Mesenchymal stem cell (in vitro differentiated cells and primary cell): ENCODE measurements at regions not wholly inside any gene's neighbourhood (a gene's known extent, or its start where the extent isn't known, plus 50 kb on each side); places are given as distances from the start of the nearest gene placed in this dataset.

Experiments used
- DNase-seq: peaks from one replicate; pipeline ENCODE4 v3.0.0-alpha.2; 2013
- H2AFZ ChIP-seq: one replicate; pipeline ENCODE4 v1.6.1; 2013; ENCODE audit warnings: low read depth, mild to moderate bottlenecking, control low read depth, inconsistent platforms, low read length, moderate library complexity
- H2AK5ac ChIP-seq: 2 replicates; pipeline ENCODE4 v1.6.1; 2013; ENCODE audit warnings: low read length, moderate library complexity, mild to moderate bottlenecking, inconsistent platforms; ENCODE audit not compliant: severe bottlenecking
- H2BK120ac ChIP-seq: one replicate; pipeline ENCODE4 v1.6.1; 2013; ENCODE audit warnings: low read depth, mild to moderate bottlenecking, inconsistent platforms, low read length, moderate library complexity
- H2BK12ac ChIP-seq, 2 experiments: one replicate each; pipeline ENCODE4 v1.6.1; 2013; ENCODE audit warnings: inconsistent platforms in 2 of 2, low read length in 2 of 2, mild to moderate bottlenecking in 2 of 2, moderate library complexity in 2 of 2, control low read depth in 1 of 2
- H2BK15ac ChIP-seq: one replicate; pipeline ENCODE4 v1.6.1; 2013; ENCODE audit warnings: mild to moderate bottlenecking, low read depth, inconsistent platforms; ENCODE audit not compliant: poor library complexity, severe bottlenecking
- H2BK5ac ChIP-seq: 2 replicates; pipeline ENCODE4 v1.6.1; 2013; ENCODE audit warnings: low read depth, mild to moderate bottlenecking, low read length, control low read depth, inconsistent platforms; ENCODE audit not compliant: poor library complexity, severe bottlenecking
- H3K14ac ChIP-seq, 2 experiments: one replicate each; pipeline ENCODE4 v1.6.1; 2013; ENCODE audit warnings: inconsistent platforms in 2 of 2, low read length in 2 of 2, control low read depth in 1 of 2, mild to moderate bottlenecking in 1 of 2, moderate library complexity in 1 of 2
- H3K18ac ChIP-seq, 2 experiments: one replicate each; pipeline ENCODE4 v1.6.1; 2013; ENCODE audit warnings: inconsistent platforms in 2 of 2, low read length in 2 of 2, control low read depth in 1 of 2, low read depth in 1 of 2, mild to moderate bottlenecking in 1 of 2
- H3K23ac ChIP-seq, 2 experiments: one replicate each; pipeline ENCODE4 v1.6.1; 2013; ENCODE audit warnings: inconsistent platforms in 2 of 2, low read length in 2 of 2, mild to moderate bottlenecking in 2 of 2, moderate library complexity in 2 of 2, control low read depth in 1 of 2
- H3K27ac ChIP-seq: 2 replicates; pipeline ENCODE4 v1.5.1; 2013; ENCODE audit warnings: mild to moderate bottlenecking, moderate library complexity, low read length, control low read depth, inconsistent platforms; ENCODE audit not compliant: poor library complexity, severe bottlenecking
- H3K27me3 ChIP-seq, 2 experiments: 2 replicates each; pipeline versions ENCODE4 v1.6.1 to v1.7.0; 2013; ENCODE audit warnings: low read length in 2 of 2, mild to moderate bottlenecking in 2 of 2, moderate library complexity in 2 of 2, control low read depth in 1 of 2, inconsistent platforms in 1 of 2; ENCODE audit not compliant: control insufficient read depth in 1 of 2, insufficient read depth in 1 of 2
- H3K36me3 ChIP-seq, 2 experiments: 2 replicates each; pipeline versions ENCODE4 v1.6.1 to v1.7.0; 2013; ENCODE audit warnings: low read length in 2 of 2, control low read depth in 1 of 2, inconsistent platforms in 1 of 2, low read depth in 1 of 2, mild to moderate bottlenecking in 1 of 2; ENCODE audit not compliant: insufficient read depth in 2 of 2, control insufficient read depth in 1 of 2
- H3K4ac ChIP-seq, 2 experiments: one replicate each; pipeline ENCODE4 v1.6.1; 2013; ENCODE audit warnings: inconsistent platforms in 2 of 2, low read length in 2 of 2, mild to moderate bottlenecking in 2 of 2, moderate library complexity in 2 of 2, control low read depth in 1 of 2, low read depth in 1 of 2
- H3K4me1 ChIP-seq: 2 replicates; pipeline ENCODE4 v1.6.1; 2013; ENCODE audit warnings: low read depth, low read length, control low read depth; ENCODE audit not compliant: control insufficient read depth, insufficient read depth
- H3K4me2 ChIP-seq: 2 replicates; pipeline ENCODE4 v1.6.1; 2013; ENCODE audit warnings: low read length, mild to moderate bottlenecking, inconsistent platforms; ENCODE audit not compliant: poor library complexity, severe bottlenecking
- H3K4me3 ChIP-seq, 2 experiments: 2 replicates each; pipeline versions ENCODE4 v1.5.1 to v1.7.0; 2013; ENCODE audit warnings: low read length in 2 of 2, mild to moderate bottlenecking in 2 of 2, control low read depth in 1 of 2, low read depth in 1 of 2; ENCODE audit not compliant: insufficient read depth in 1 of 2
- H3K79me1 ChIP-seq: replicated peaks from 2 replicates; pipeline ENCODE4 v1.6.1; 2013; ENCODE audit warnings: mild to moderate bottlenecking, control low read depth, low read length, inconsistent platforms; ENCODE audit not compliant: poor library complexity, severe bottlenecking
- H3K9ac ChIP-seq: 2 replicates; pipeline ENCODE4 v1.7.0; 2013; ENCODE audit warnings: mild to moderate bottlenecking, low read length, moderate library complexity
- H3K9me3 ChIP-seq: 2 replicates; pipeline ENCODE4 v1.7.0; 2013; ENCODE audit warnings: mild to moderate bottlenecking, low read length; ENCODE audit not compliant: control insufficient read depth
- H4K8ac ChIP-seq: one replicate; pipeline ENCODE4 v1.6.1; 2013; ENCODE audit warnings: inconsistent platforms, mild to moderate bottlenecking, low read length, moderate library complexity
- H4K91ac ChIP-seq: one replicate; pipeline ENCODE4 v1.6.1; 2013; ENCODE audit warnings: mild to moderate bottlenecking, low read length, inconsistent platforms
- WGBS: methylation state at CpG from one replicate; pipeline ENCODE4 v1.1.7; 2013; ENCODE audit warnings: mixed read lengths; 5-methylcytosine and 5-hydroxymethylcytosine counted together

GRCh38 chr10:105964009-105964408, 1200.5 kb downstream of the SORCS1 start:
- H3K27ac ChIP-seq: no peak overlapping the region
- H3K4me2 ChIP-seq: no peak overlapping the region
- H2AFZ ChIP-seq: no peak overlapping the region
- H4K8ac ChIP-seq: no peak overlapping the region
- no peak overlapping the region for H2BK15ac ChIP-seq
- H3K4me3 ChIP-seq: no peak overlapping the region
- no peak overlapping the region for H2AK5ac ChIP-seq
- no peak overlapping the region for H3K14ac ChIP-seq
- no peak overlapping the region for H4K91ac ChIP-seq
- no peak overlapping the region for H3K18ac ChIP-seq
- H2BK12ac ChIP-seq: no peak overlapping the region
- H2BK120ac ChIP-seq: no peak overlapping the region
- H3K27me3 ChIP-seq: no peaks in the 10 kb centered on the region
- H2BK5ac ChIP-seq: no peak overlapping the region
- 73% methylated on average over 5 of the region's 5 CpGs for WGBS
- no peak overlapping the region for H3K23ac ChIP-seq
- no peak for DNase-seq
- no peak overlapping the region for H3K4ac ChIP-seq
- H3K36me3 ChIP-seq: no peaks in the 10 kb centered on the region
- no peak overlapping the region for H3K9ac ChIP-seq
- H3K9me3 ChIP-seq: no peaks in the 10 kb centered on the region
- H3K4me1 ChIP-seq: no peaks in the 10 kb centered on the region
- H3K79me1 ChIP-seq: no peaks in the 10 kb centered on the region

- Histone ChIP-seq H2BK5ac (no peak overlapping the region), H3K4me1 (no peaks in the 10 kb centered on the region), H3K27me3 (no peaks in the 10 kb centered on the region), H4K91ac (no peak overlapping the region), H3K27ac (no peak overlapping the region), H3K23ac (no peak overlapping the region), H3K4me3 (no peak overlapping the region), H2BK120ac (no peak overlapping the region), H3K79me1 (no peaks in the 10 kb centered on the region), H3K4ac (no peak overlapping the region), H3K4me2 (no peak overlapping the region), H2BK15ac (no peak overlapping the region), H3K18ac (no peak overlapping the region), H4K8ac (no peak overlapping the region), H2AK5ac (no peak overlapping the region), H3K9ac (no peak overlapping the region), H3K14ac (no peak overlapping the region), H3K9me3 (no peaks in the 10 kb centered on the region), H2AFZ (no peak overlapping the region), H3K36me3 (no peaks in the 10 kb centered on the region), H2BK12ac (no peak overlapping the region)
- no peak for DNase-seq
- no CpG with 5 or more reads among the region's 1 CpG for WGBS
Observed at GRCh38 chr10:105963334-105963884, 1201.1 kb downstream of the SORCS1 start.

- Histone ChIP-seq H3K4ac (no peak overlapping the region), H3K18ac (no peak overlapping the region), H2BK15ac (no peak overlapping the region), H3K4me3 (no peak overlapping the region), H3K27me3 (no peaks in the 10 kb centered on the region), H2AFZ (no peak overlapping the region), H3K9ac (no peak overlapping the region), H4K91ac (no peak overlapping the region), H3K4me1 (no peaks in the 10 kb centered on the region), H4K8ac (no peak overlapping the region), H3K14ac (no peak overlapping the region), H3K23ac (no peak overlapping the region), H3K27ac (no peak overlapping the region), H2BK120ac (no peak overlapping the region), H2BK12ac (no peak overlapping the region), H3K79me1 (no peaks in the 10 kb centered on the region), H2BK5ac (no peak overlapping the region), H2AK5ac (no peak overlapping the region), H3K36me3 (no peaks in the 10 kb centered on the region), H3K9me3 (no peaks in the 10 kb centered on the region), H3K4me2 (no peak overlapping the region)
- 100% methylated on average over 1 of the region's 1 CpG for WGBS
- DNase-seq: no peak
Observed at GRCh38 chr10:105956550-105956949, 1208.0 kb downstream of the SORCS1 start.

GRCh38 chr10:105953861-105954260, 1210.6 kb downstream of the SORCS1 start:
- Histone ChIP-seq H2BK5ac (no peak overlapping the region), H4K8ac (no peak overlapping the region), H2BK12ac (no peak overlapping the region), H3K79me1 (no peaks in the 10 kb centered on the region), H3K14ac (no peak overlapping the region), H2AK5ac (no peak overlapping the region), H3K23ac (no peak overlapping the region), H3K4me3 (no peak overlapping the region), H3K27ac (no peak overlapping the region), H2AFZ (no peak overlapping the region), H3K18ac (no peak overlapping the region), H3K36me3 (no peaks in the 10 kb centered on the region), H3K9ac (no peak overlapping the region), H3K9me3 (no peaks in the 10 kb centered on the region), H3K4me2 (no peak overlapping the region), H3K4me1 (no peaks in the 10 kb centered on the region), H4K91ac (no peak overlapping the region), H3K27me3 (no peaks in the 10 kb centered on the region), H2BK15ac (no peak overlapping the region), H3K4ac (no peak overlapping the region), H2BK120ac (no peak overlapping the region)
- no peak for DNase-seq
- 81% methylated on average over 2 of the region's 3 CpGs for WGBS
